ENCODE measurements at regions not wholly inside any gene's neighbourhood (a gene's known extent, or its start where the extent isn't known, plus 50 kb on each side); places are given as distances from the start of the nearest gene placed in this dataset.

GRCh38 chr15:27627623-27628022 is 471.5 kb downstream of the OCA2 start:
- Histone ChIP-seq H3K9ac (ENCODE audit: extremely low read depth, insufficient read length, low read length) (no peak overlapping the region), H3K79me2 (ENCODE audit: insufficient read depth, low read length) (no peaks in the 10 kb centered on the region), H2AK5ac (ENCODE audit: insufficient read length, low read length) (no peak overlapping the region), H2BK5ac (ENCODE audit: insufficient read length, low read length) (no peak overlapping the region), H2BK15ac (ENCODE audit: low read depth, low read length) (no peak overlapping the region), H3K27ac (ENCODE audit: insufficient read length, low read depth, low read length) (no peak overlapping the region), H4K5ac (ENCODE audit: insufficient read length, low read depth, low read length) (no peak overlapping the region), H3K4ac (ENCODE audit: low read depth, low read length) (no peak overlapping the region), H4K8ac (replicated peaks; ENCODE audit: insufficient read length, low read depth, low read length) (no peak overlapping the region), H3K9me3 (ENCODE audit: control insufficient read depth, low read depth, low read length) (no peaks in the 10 kb centered on the region), H3K56ac (ENCODE audit: insufficient read length, low read depth, low read length) (no peak overlapping the region), H3K23ac (ENCODE audit: insufficient read length, low read depth, low read length) (no peak overlapping the region), H3K4me1 (ENCODE audit: insufficient read depth, low read length) (no peaks in the 10 kb centered on the region), H3T11ph (ENCODE audit: low read length) (no peak overlapping the region), H2BK20ac (ENCODE audit: low read depth, low read length, poor library complexity, severe bottlenecking) (no peak overlapping the region), H3K23me2 (ENCODE audit: insufficient read length, low read depth, low read length, poor library complexity, severe bottlenecking) (no peaks in the 10 kb centered on the region), H3K4me2 (ENCODE audit: insufficient read depth, insufficient read length, low read length) (no peak overlapping the region), H2BK120ac (ENCODE audit: low read depth, low read length, poor library complexity, severe bottlenecking) (no peak overlapping the region), H4K91ac (ENCODE audit: insufficient read length, low read depth, low read length) (no peak overlapping the region), H2AFZ (ENCODE audit: low read length) (no peak overlapping the region), H4K20me1 (ENCODE audit: control insufficient read depth, insufficient read depth, insufficient read length) (no peaks in the 10 kb centered on the region), H3K79me1 (ENCODE audit: insufficient read depth, low read depth, low read length, poor library complexity, severe bottlenecking) (no peaks in the 10 kb centered on the region), H3K18ac (ENCODE audit: insufficient read length, low read depth, low read length) (no peak overlapping the region), H2BK12ac (ENCODE audit: insufficient read length, low read depth, low read length) (no peak overlapping the region), H3K27me3 (ENCODE audit: insufficient read depth, low read length) (no peaks in the 10 kb centered on the region), H3K14ac (ENCODE audit: insufficient read depth, low read length) (no peak overlapping the region)
- H3K9me3 Mint-ChIP-seq: peaks cover 30 to 32% of the 10 kb centered on the region in 2 experiments
- no peak for TF ChIP-seq CTCF (conservative IDR thresholded peaks at IDR 0.05)
- H3K36me3 Mint-ChIP-seq (ENCODE audit: insufficient read depth in 1 of 3, low read depth in 3 of 3): peaks cover 14 to 31% (median 20%) of the 10 kb centered on the region in 3 experiments
- H3K27ac Mint-ChIP-seq: no peak overlapping the region
- peaks cover 15 to 16% of the 10 kb centered on the region in 2 experiments for H3K4me1 Mint-ChIP-seq
- no peak for DNase-seq
- no peak overlapping the region for H3K4me3 Mint-ChIP-seq
- peaks cover 2% of the 10 kb centered on the region for H3K27me3 Mint-ChIP-seq (ENCODE audit: low read depth)
